T1000 (cell line): ENCODE measurements at regions not wholly inside any gene's neighbourhood (a gene's known extent, or its start where the extent isn't known, plus 50 kb on each side); places are given as distances from the start of the nearest gene placed in this dataset.

Experiments used
- DNase-seq: peaks from one replicate; lab custom pipeline; 2025; ENCODE audit warnings: mixed read lengths; lab: John Stamatoyannopoulos, UW

GRCh38 chr1:78424720-78425119, 66.1 kb upstream of the PTGFR start:
- no peak for DNase-seq

DNA sequence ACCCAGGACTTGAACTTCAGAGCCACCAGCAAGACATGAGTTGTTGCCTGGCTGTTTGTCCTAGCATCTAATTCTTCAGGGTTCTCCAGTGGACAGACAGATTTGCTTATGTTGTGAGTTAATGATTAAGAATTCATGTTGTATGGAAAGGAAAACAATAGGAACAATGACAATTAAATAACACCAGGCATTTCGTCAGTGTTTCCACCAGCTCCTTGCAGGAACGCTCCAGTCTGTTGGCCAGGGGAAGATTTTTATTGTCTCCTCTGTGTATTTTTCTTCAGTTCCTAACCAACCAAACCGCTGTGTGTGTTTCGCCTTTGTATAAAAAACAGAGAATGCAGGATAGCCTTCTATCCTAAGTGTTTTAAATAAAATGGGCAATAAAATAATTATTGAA, 64.4 kb upstream of the PTGFR start:
- no peak for DNase-seq

GRCh38 chr1:78427506-78427905, 63.3 kb upstream of the PTGFR start:
- DNase-seq, result no peak

- DNase-seq, result no peak
These were observed 58.8 kb upstream of the PTGFR start for GRCh38 chr1:78432016-78432415.

DNA sequence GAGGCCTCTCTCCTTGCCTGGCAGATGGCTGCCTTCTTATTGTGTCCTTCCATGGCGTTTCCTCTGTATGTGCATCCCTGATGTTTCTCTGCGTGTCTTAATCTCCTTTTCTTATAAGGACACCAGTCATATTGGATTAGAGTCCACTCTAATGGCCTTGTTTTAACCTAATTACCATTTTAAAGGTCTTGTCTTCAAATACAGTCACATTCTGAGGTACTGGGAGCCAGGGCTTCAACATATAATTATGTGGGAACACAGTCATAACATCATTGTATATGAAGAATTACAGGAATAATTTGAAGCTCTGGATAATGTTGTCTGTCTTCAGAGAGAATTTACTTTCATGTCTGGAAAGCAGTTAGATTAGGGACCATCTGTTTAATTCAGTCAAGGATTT, 56.4 kb upstream of the PTGFR start:
- DNase-seq, result no peak

DNA sequence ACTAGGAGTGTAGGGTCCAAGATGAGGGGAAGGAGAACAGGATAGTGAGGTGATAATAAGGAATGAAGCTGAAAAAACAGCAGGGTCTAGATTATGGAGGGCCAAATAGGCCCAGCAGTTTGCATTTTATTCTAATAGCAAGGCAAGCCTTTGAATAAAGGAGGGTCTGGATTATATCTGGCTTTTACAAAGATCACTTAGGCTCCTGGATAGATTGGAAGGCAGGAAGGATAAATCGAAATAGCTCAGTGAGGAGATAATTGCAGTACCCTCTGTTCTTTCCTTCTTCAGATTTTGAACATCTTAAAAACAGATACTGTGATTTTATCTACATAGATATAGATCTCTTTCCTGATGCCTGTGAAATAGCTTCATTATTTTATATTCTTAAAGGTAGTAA, 53.8 kb upstream of the PTGFR start:
- DNase-seq, result no peak

DNA sequence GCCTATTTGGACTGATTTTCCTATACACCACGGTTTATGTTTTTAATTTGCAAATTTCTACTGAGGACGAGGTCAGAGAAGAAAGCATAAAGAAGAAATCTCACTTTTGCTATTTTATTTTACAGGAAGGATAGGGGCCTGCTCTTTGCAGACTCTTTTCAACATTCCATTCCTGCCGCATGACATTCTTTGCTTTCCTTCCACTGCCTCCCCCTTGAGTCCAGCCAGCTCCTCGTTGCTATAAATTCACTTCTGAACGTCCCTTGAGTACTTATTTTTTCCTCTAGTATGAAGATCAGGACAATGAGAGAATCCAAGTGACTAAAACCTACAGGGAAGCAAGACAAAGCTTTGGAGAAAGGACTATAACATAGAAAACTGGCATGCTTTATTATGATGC, 53.4 kb upstream of the PTGFR start:
- no peak for DNase-seq

GRCh38 chr1:78437941-78438340, 52.8 kb upstream of the PTGFR start:
- no peak for DNase-seq

DNA sequence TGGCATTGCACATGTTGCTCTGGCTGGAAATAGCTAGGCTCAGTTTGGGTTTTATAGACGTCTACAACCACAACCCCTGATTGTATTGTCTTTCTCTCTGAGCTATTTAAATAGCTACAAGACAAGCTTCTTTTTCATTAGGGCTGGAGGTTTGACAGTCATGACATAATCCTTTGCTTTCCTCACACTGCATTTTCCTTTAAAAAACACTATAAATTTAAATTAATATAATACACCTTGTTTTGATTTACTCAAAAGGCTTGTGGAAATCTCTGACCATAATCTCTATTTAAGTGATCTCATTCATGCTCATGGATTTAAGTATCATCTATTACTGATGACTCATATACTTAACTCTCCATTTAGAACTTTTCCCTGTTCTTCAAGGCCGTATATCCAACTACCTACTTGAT, 50.4 kb upstream of the PTGFR start:
- peak; percentile 2 for DNase-seq
